Suprapubic skin (tissue), 4 donors: ENCODE measurements at regions not wholly inside any gene's neighbourhood (a gene's known extent, or its start where the extent isn't known, plus 50 kb on each side); places are given as distances from the start of the nearest gene placed in this dataset.

Experiments
- DNase-seq, 2 donors: peaks; one replicate each; pipeline ENCODE4 v3.0.0-alpha.2; 2019; ENCODE audit warnings: low spot score in 2 of 2
- H3K27ac ChIP-seq: fragments of 200-600 bp; sonication (generic); one replicate; pipeline ENCODE4 v1.5.1; 2019
- H3K27me3 ChIP-seq: fragments of 200-600 bp; sonication (generic); one replicate; pipeline ENCODE4 v1.5.1; 2019
- H3K36me3 ChIP-seq: fragments of 200-600 bp; sonication (generic); one replicate; pipeline ENCODE4 v1.5.1; 2019
- H3K4me1 ChIP-seq: fragments of 200-600 bp; sonication (generic); one replicate; pipeline ENCODE4 v1.5.1; 2019
- H3K4me3 ChIP-seq: fragments of 200-600 bp; sonication (generic); one replicate; pipeline ENCODE4 v1.5.1; 2019; ENCODE audit warnings: mild to moderate bottlenecking
- H3K9me3 ChIP-seq: fragments of 200-600 bp; sonication (generic); one replicate; pipeline ENCODE4 v1.5.1; 2019
- CTCF ChIP-seq, 2 donors: fragments of 200-600 bp in 1 of 2; fragments of 450-650 bp in 1 of 2; sonication (generic) in 1 of 2; IDR thresholded peaks; one replicate each; pipeline ENCODE4 v1.5.1; 2016 to 2019; ENCODE audit warnings: antibody characterized with exemption in 2 of 2, mild to moderate bottlenecking in 1 of 2, moderate library complexity in 1 of 2
- EP300 ChIP-seq: sonication (generic); formaldehyde crosslinking; IDR thresholded peaks from one replicate; pipeline ENCODE4 v1.6.1; 2017; ENCODE audit warnings: antibody characterized with exemption
- POLR2A ChIP-seq, 2 donors: fragments of 450-650 bp; IDR thresholded peaks; one replicate each; pipeline ENCODE4 v1.6.1; 2017; ENCODE audit warnings: antibody characterized with exemption in 2 of 2, mild to moderate bottlenecking in 2 of 2, moderate library complexity in 2 of 2
- POLR2AphosphoS5 ChIP-seq, 3 donors: sonication (generic); formaldehyde crosslinking; IDR thresholded peaks; one replicate each; pipeline ENCODE4 v1.6.1; 2017; ENCODE audit warnings: antibody characterized with exemption in 3 of 3
- WGBS: methylation state at CpG from one replicate; pipeline ENCODE4 v1.1.5; 2018; 5-methylcytosine and 5-hydroxymethylcytosine counted together

DNA sequence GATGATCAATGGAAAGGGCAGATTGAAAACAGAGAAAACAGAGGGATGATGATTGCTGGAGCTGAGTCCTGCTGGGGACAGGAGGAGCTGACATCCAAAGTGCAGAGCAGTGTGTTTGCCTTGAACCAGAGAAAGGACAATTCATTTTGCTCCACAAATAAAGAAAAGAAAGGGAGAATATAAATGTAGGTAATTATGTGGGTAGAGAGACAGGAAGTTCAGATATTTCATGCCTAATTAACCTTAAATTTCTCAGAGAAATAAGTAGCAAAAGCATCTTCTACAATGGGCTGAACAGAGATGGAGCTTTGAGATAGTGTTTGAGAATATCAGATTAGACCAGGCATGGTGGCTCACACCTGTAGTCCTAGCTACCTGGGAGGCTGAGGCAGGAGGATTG lies 93.2 kb downstream of the TNFSF18 start:
- Histone ChIP-seq H3K4me3 (no peak overlapping the region), H3K27ac (no peak overlapping the region), H3K36me3 (no peaks in the 10 kb centered on the region), H3K9me3 (no peaks in the 10 kb centered on the region), H3K27me3 (no peaks in the 10 kb centered on the region), H3K4me1 (peaks cover 5% of the 10 kb centered on the region)
- DNase-seq: no peak
- TF ChIP-seq POLR2AphosphoS5 (IDR thresholded peaks at IDR 0.05) (no peak), EP300 (no peak), POLR2A (IDR thresholded peaks at IDR 0.05) (no peak), CTCF (IDR thresholded peaks at IDR 0.05) (no peak)

DNA sequence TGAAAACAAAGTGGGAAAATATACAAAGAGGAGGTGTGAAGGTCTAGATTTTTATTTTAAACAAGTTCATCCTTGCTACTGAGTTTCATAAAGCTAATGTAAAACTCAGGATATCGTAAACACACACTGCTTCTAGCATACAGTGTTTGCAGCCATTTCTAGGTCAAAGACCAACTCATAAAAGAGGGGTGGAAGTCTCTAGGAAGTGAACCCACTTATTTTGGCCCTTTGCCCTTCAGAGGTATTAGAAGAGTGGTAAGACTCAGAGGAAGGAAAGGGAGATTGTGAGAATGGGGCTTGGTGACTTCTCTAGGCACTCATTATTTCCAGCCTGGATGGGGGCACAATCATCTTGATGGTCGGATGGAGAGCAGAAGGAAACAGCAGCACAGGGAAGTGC lies 91.2 kb downstream of the TNFSF18 start:
- Histone ChIP-seq H3K9me3 (no peaks in the 10 kb centered on the region), H3K36me3 (no peaks in the 10 kb centered on the region), H3K4me3 (no peak overlapping the region), H3K27ac (no peak overlapping the region), H3K27me3 (no peaks in the 10 kb centered on the region), H3K4me1 (peaks cover 5% of the 10 kb centered on the region)
- no peak for TF ChIP-seq POLR2AphosphoS5 (IDR thresholded peaks at IDR 0.05)
- TF ChIP-seq EP300: no peak
- DNase-seq: no peak
- WGBS: 77% methylated on average over 2 of the region's 2 CpGs

DNA sequence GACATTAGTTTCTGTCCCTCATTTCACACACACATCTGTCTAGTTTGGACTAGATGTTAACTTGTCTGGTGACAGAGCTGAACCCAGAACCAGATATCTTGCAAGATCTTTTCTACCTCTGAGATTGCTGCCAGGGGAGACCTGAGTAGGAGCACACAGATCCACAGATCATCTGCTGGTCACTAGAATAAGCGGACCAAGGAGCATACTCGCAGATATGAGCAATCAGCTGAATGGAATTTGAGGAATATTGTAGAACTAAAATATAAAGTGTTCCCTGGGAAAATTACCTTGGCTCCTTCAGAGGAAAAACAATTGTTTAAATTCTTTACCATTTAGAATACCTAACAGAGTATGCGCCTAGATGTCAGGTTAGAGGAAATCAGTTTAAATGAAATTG lies 90.7 kb downstream of the TNFSF18 start:
- Histone ChIP-seq H3K4me3 (no peak overlapping the region), H3K27ac (no peak overlapping the region), H3K9me3 (no peaks in the 10 kb centered on the region), H3K36me3 (no peaks in the 10 kb centered on the region), H3K4me1 (peaks cover 5% of the 10 kb centered on the region), H3K27me3 (no peaks in the 10 kb centered on the region)
- WGBS: 93% methylated on average over 3 of the region's 3 CpGs
- no peak for TF ChIP-seq CTCF (IDR thresholded peaks at IDR 0.05)
- TF ChIP-seq EP300: no peak
- TF ChIP-seq POLR2A (IDR thresholded peaks at IDR 0.05): no peak
- TF ChIP-seq POLR2AphosphoS5 (IDR thresholded peaks at IDR 0.05): no peak
- no peak for DNase-seq

GRCh38 chr1:172960454-172961208 lies 90.1 kb downstream of the TNFSF18 start:
- no peak overlapping the region for H3K27ac ChIP-seq
- no peak for DNase-seq
- no peaks in the 10 kb centered on the region for H3K9me3 ChIP-seq
- no peak overlapping the region for H3K4me3 ChIP-seq
- H3K36me3 ChIP-seq: no peaks in the 10 kb centered on the region
- no peak for TF ChIP-seq POLR2AphosphoS5 (IDR thresholded peaks at IDR 0.05)
- H3K4me1 ChIP-seq: peaks cover 5% of the 10 kb centered on the region
- H3K27me3 ChIP-seq: no peaks in the 10 kb centered on the region
- 42% methylated on average over 5 of the region's 5 CpGs for WGBS

DNA sequence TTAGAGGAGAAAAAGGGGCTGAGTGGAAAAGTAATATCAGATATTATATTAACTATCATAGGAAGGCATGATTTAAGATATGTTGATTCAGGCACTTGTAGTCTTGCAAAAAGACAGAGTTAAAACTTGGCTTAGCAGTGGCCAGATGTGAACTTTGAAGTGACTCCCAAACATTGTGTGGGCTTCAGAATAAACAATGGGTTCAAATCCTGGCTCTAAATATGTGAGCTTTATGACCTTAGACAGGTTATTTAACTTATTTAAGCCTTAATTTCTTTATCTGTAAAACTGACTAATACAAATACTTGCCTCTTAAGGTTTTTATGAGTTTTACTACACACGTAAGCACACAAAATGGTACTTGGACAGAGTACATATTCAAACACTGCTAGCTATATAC lies 85.9 kb downstream of the TNFSF18 start:
- no peak overlapping the region for H3K27ac ChIP-seq
- peaks cover 7% of the 10 kb centered on the region for H3K4me1 ChIP-seq
- no peaks in the 10 kb centered on the region for H3K9me3 ChIP-seq
- DNase-seq: no peak
- 89% methylated on average over 1 of the region's 1 CpG for WGBS
- no peaks in the 10 kb centered on the region for H3K36me3 ChIP-seq
- TF ChIP-seq CTCF (IDR thresholded peaks at IDR 0.05): no peak
- TF ChIP-seq POLR2A (IDR thresholded peaks at IDR 0.05): no peak
- TF ChIP-seq POLR2AphosphoS5 (IDR thresholded peaks at IDR 0.05): no peak
- TF ChIP-seq EP300: no peak
- no peaks in the 10 kb centered on the region for H3K27me3 ChIP-seq
- no peak overlapping the region for H3K4me3 ChIP-seq

GRCh38 chr1:172966844-172967540 lies 83.7 kb downstream of the TNFSF18 start:
- no peaks in the 10 kb centered on the region for H3K36me3 ChIP-seq
- no peak for DNase-seq
- TF ChIP-seq POLR2AphosphoS5 (IDR thresholded peaks at IDR 0.05) (no peak), EP300 (no peak), POLR2A (IDR thresholded peaks at IDR 0.05) (no peak), CTCF (IDR thresholded peaks at IDR 0.05) (no peak)
- H3K27me3 ChIP-seq: no peaks in the 10 kb centered on the region
- H3K4me3 ChIP-seq: no peak overlapping the region
- H3K4me1 ChIP-seq: peaks cover 12% of the 10 kb centered on the region
- H3K27ac ChIP-seq: no peak overlapping the region
- H3K9me3 ChIP-seq: no peaks in the 10 kb centered on the region
